GM23338 (cell line): ENCODE measurements at regions not wholly inside any gene's neighbourhood (a gene's known extent, or its start where the extent isn't known, plus 50 kb on each side); places are given as distances from the start of the nearest gene placed in this dataset.

Experiments
- ATAC-seq: fragments of 200-7000 bp; cut with Tn5 transposase; 3 replicates; pipeline ENCODE4 v1.9.1; 2020
- DNase-seq: peaks from one replicate; pipeline ENCODE4 v3.0.0-alpha.2; 2015; ENCODE audit warnings: low spot score
- H2AFZ ChIP-seq: fragments of 200-600 bp; sonication (generic); 2 replicates; pipeline ENCODE4 v1.8.0; 2016; ENCODE audit warnings: antibody characterized with exemption, mild to moderate bottlenecking, moderate library complexity
- H3F3A ChIP-seq: fragments of 200-600 bp; sonication (generic); replicated peaks from 2 replicates; pipeline ENCODE4 v1.8.0; 2017; ENCODE audit warnings: antibody characterized with exemption, mixed run types, low read depth
- H3K27ac ChIP-seq: fragments of 200-600 bp; sonication (generic); 2 replicates; pipeline ENCODE4 v1.6.1; 2016; ENCODE audit warnings: low read depth
- H3K27me3 ChIP-seq: fragments of 200-600 bp; sonication (generic); 2 replicates; pipeline ENCODE4 v1.8.0; 2016; ENCODE audit warnings: mild to moderate bottlenecking, mixed run types, moderate library complexity; ENCODE audit not compliant: insufficient read depth
- H3K36me3 ChIP-seq: fragments of 200-600 bp; sonication (generic); 2 replicates; pipeline ENCODE4 v1.8.0; 2016; ENCODE audit warnings: mild to moderate bottlenecking; ENCODE audit not compliant: insufficient read depth
- H3K4me1 ChIP-seq: fragments of 200-600 bp; sonication (generic); 2 replicates; pipeline ENCODE4 v1.8.0; 2016; ENCODE audit warnings: mild to moderate bottlenecking, moderate library complexity; ENCODE audit not compliant: insufficient read depth
- H3K4me2 ChIP-seq: fragments of 200-600 bp; sonication (generic); 2 replicates; pipeline ENCODE4 v1.7.1; 2017; ENCODE audit warnings: mixed run types
- H3K4me3 ChIP-seq: fragments of 200-600 bp; sonication (generic); 2 replicates; pipeline ENCODE4 v1.6.1; 2016; ENCODE audit warnings: mixed run types
- H3K79me2 ChIP-seq: fragments of 200-600 bp; sonication (generic); replicated peaks from 2 replicates; pipeline ENCODE4 v1.8.0; 2017; ENCODE audit warnings: mild to moderate bottlenecking; ENCODE audit not compliant: insufficient read depth
- H3K9me2 ChIP-seq: fragments of 200-600 bp; sonication (generic); 2 replicates; pipeline ENCODE4 v1.8.0; 2017; ENCODE audit not compliant: insufficient read depth
- H4K20me1 ChIP-seq: fragments of 200-600 bp; sonication (generic); replicated peaks from 2 replicates; pipeline ENCODE4 v1.8.0; 2017; ENCODE audit warnings: mild to moderate bottlenecking; ENCODE audit not compliant: insufficient read depth
- H3K27ac Mint-ChIP-seq: 2 replicates; pipeline ENCODE4 v1.8.0; 2020; ENCODE audit warnings: inconsistent platforms, mild to moderate bottlenecking, moderate library complexity, mixed read lengths
- H3K27me3 Mint-ChIP-seq: 3 replicates; pipeline ENCODE4 v1.8.0; 2022; ENCODE audit warnings: low read depth, mild to moderate bottlenecking, moderate library complexity, mixed read lengths, inconsistent platforms; ENCODE audit not compliant: insufficient read depth, poor library complexity
- H3K36me3 Mint-ChIP-seq: 3 replicates; pipeline ENCODE4 v1.8.0; 2021; ENCODE audit warnings: low read depth, mild to moderate bottlenecking, inconsistent platforms, moderate library complexity, mixed read lengths
- H3K4me1 Mint-ChIP-seq: 3 replicates; pipeline ENCODE4 v1.8.0; 2020; ENCODE audit warnings: mild to moderate bottlenecking, inconsistent platforms, mixed read lengths
- H3K4me3 Mint-ChIP-seq: 3 replicates; pipeline ENCODE4 v1.8.0; 2021; ENCODE audit warnings: moderate library complexity, mild to moderate bottlenecking, inconsistent platforms, mixed read lengths
- H3K9me3 Mint-ChIP-seq: 3 replicates; pipeline ENCODE4 v1.8.0; 2020; ENCODE audit warnings: moderate library complexity, mild to moderate bottlenecking, inconsistent platforms, mixed read lengths
- CREB1 ChIP-seq: fragments of 250-450 bp; sonication (Bioruptor Pico); IDR thresholded peaks from 2 replicates; pipeline ENCODE4 v1.5.0; 2020; ENCODE audit warnings: low read depth, mild to moderate bottlenecking, moderate library complexity
- CTCF ChIP-seq, 2 experiments: fragments of 200-600 bp in 1 of 2; sonication (generic) in 1 of 2; conservative IDR thresholded peaks; 2 replicates each; pipeline versions ENCODE4 v1.5.1 to v1.6.1; 2016 to 2017; ENCODE audit warnings: antibody characterized with exemption in 2 of 2, low read depth in 2 of 2, mild to moderate bottlenecking in 2 of 2, moderate library complexity in 1 of 2
- ETS1 ChIP-seq: IDR thresholded peaks from 2 replicates; pipeline ENCODE4 v1.6.1; 2016; ENCODE audit warnings: antibody characterized with exemption
- EZH2 ChIP-seq: fragments of 200-600 bp; sonication (generic); IDR thresholded peaks from one replicate; pipeline ENCODE4 v1.8.0; 2017; ENCODE audit warnings: antibody characterized with exemption, mild to moderate bottlenecking, low read depth; ENCODE audit not compliant: unreplicated experiment
- EZH2phosphoT487 ChIP-seq: fragments of 200-600 bp; sonication (generic); IDR thresholded peaks from one replicate; pipeline ENCODE4 v1.8.1; 2018; ENCODE audit warnings: antibody characterized with exemption; ENCODE audit not compliant: unreplicated experiment
- JUNB ChIP-seq: IDR thresholded peaks from one replicate; pipeline ENCODE4 v1.6.1; 2016; ENCODE audit warnings: antibody characterized with exemption; ENCODE audit not compliant: unreplicated experiment
- NANOG ChIP-seq: IDR thresholded peaks from 2 replicates; pipeline ENCODE4 v1.6.1; 2016; ENCODE audit warnings: antibody characterized with exemption, borderline replicate concordance
- POLR2AphosphoS5 ChIP-seq: IDR thresholded peaks from 2 replicates; pipeline ENCODE4 v1.6.1; 2016; ENCODE audit warnings: antibody characterized with exemption, low read depth
- REST ChIP-seq: IDR thresholded peaks from one replicate; pipeline ENCODE4 v1.6.1; 2018; ENCODE audit warnings: antibody characterized with exemption; ENCODE audit not compliant: unreplicated experiment
- STAT1 ChIP-seq: IDR thresholded peaks from one replicate; pipeline ENCODE4 v1.6.1; 2016; ENCODE audit warnings: antibody characterized with exemption; ENCODE audit not compliant: unreplicated experiment
- ZNF114 ChIP-seq: fragments of 250-450 bp; sonication (Bioruptor Pico); IDR thresholded peaks from 2 replicates; pipeline ENCODE4 v1.5.0; 2020; ENCODE audit warnings: mild to moderate bottlenecking, moderate library complexity
- ZNF331 ChIP-seq: fragments of 250-450 bp; sonication (Bioruptor Pico); IDR thresholded peaks from 2 replicates; pipeline ENCODE4 v1.5.0; 2020; ENCODE audit warnings: low read depth, mild to moderate bottlenecking, moderate library complexity
- ZNF462 ChIP-seq: fragments of 250-450 bp; sonication (Bioruptor Pico); IDR thresholded peaks from 2 replicates; pipeline ENCODE4 v1.5.0; 2020; ENCODE audit warnings: mild to moderate bottlenecking, moderate library complexity

GRCh38 chr4:158993891-158994290 is 109.0 kb upstream of the RAPGEF2 start:
- Mint-ChIP-seq H3K4me1 (peaks cover 3% of the 10 kb centered on the region; the same call in 1 of the 3 replicates), H3K36me3 (no peaks in the 10 kb centered on the region; the same call in 1 of the 3 replicates), H3K9me3 (peaks cover 2% of the 10 kb centered on the region; the same call in 1 of the 3 replicates), H3K27me3 (no peaks in the 10 kb centered on the region), H3K27ac (no peak overlapping the region), H3K4me3 (no peak overlapping the region)
- ATAC-seq: no peak
- no peaks in the 10 kb centered on the region for H3F3A ChIP-seq
- no peaks in the 10 kb centered on the region for H3K36me3 ChIP-seq
- no peak for TF ChIP-seq REST
- no peak for TF ChIP-seq CTCF (conservative IDR thresholded peaks at IDR 0.05; ENCODE audit: low read depth in 2 of 2)
- TF ChIP-seq ZNF114 (CRISPR knock-in tag): no peak
- no peak for TF ChIP-seq ZNF331 (CRISPR knock-in tag)
- TF ChIP-seq EZH2phosphoT487: no peak
- TF ChIP-seq CREB1: no peak
- no peak for TF ChIP-seq STAT1
- no peak for TF ChIP-seq ZNF462 (CRISPR knock-in tag)
- no peak for TF ChIP-seq NANOG
- TF ChIP-seq POLR2AphosphoS5: no peak
- TF ChIP-seq JUNB: no peak
- TF ChIP-seq EZH2: no peak
- TF ChIP-seq ETS1: no peak
- no peak overlapping the region for H2AFZ ChIP-seq
- no peak for DNase-seq
- H3K4me3 ChIP-seq: no peak overlapping the region
- no peak overlapping the region for H3K27ac ChIP-seq
- no peak overlapping the region for H3K4me2 ChIP-seq
- H4K20me1 ChIP-seq: no peaks in the 10 kb centered on the region
- H3K9me2 ChIP-seq: no peaks in the 10 kb centered on the region
- no peaks in the 10 kb centered on the region for H3K27me3 ChIP-seq
- H3K4me1 ChIP-seq: no peaks in the 10 kb centered on the region
- H3K79me2 ChIP-seq: no peaks in the 10 kb centered on the region
